Central memory CD4-positive, alpha-beta T cell (primary cell): ENCODE measurements at regions not wholly inside any gene's neighbourhood (a gene's known extent, or its start where the extent isn't known, plus 50 kb on each side); places are given as distances from the start of the nearest gene placed in this dataset.
"Not testable (repeated sequence)": the region's sequence is repeated elsewhere in the genome, so short reads cannot be mapped to it uniquely, and the experiment has no call there.

Source experiments
- DNase-seq: peaks from one replicate; pipeline ENCODE4 v3.0.0; 2022

DNA sequence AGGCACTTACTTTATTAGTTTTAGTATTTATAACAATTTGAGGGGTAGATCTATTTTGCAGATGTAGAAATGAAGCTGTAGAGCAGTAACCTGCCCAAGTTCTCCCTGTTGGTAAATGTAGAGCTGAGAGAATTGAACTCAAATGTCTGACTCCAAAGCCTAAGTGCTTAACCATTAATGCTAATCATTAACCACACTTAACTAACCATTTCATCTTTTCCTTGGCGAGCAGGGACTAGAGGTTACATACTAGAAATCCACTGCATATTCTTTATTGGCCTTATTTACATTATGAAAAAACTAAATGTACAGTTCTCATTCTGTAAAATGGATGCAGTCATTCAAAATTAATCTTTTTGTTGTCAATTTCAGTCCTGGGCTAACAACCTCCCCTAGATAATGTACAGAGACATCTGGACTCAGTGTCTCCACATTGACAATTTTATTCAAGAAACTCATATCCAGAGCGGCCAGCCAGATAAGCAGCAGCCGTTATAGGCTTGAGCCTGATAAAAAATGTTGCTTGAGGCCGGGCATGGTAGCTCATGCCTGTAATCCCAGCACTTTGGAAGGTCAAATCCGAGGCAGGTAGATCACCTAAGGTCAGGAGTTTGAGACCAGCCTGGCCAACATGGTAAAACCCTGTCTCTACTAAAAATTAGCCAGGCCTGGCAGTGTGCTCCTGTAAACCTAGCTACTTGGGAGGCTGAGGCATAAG is 76.7 kb upstream of the PICALM start:
- no peak for DNase-seq

DNA sequence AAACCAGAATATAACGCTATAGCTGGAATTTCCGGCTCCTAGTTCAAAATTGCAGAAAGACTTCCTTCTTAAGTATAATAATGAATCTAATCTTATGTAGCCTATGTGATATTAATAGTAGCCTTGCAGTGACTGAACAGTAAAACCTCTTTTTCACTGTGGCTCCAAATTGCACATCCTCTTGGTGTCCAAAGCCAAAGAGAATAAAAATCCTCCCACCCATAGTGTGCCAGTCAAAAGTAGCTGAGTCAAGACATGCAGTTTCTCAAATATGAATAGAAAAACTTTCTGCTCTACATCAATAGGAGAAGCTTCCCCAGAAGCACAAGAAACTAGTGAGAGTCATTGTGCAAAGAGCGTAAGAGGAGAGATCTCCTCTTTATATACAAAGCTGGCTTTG is 76.0 kb upstream of the PICALM start:
- no peak for DNase-seq

DNA sequence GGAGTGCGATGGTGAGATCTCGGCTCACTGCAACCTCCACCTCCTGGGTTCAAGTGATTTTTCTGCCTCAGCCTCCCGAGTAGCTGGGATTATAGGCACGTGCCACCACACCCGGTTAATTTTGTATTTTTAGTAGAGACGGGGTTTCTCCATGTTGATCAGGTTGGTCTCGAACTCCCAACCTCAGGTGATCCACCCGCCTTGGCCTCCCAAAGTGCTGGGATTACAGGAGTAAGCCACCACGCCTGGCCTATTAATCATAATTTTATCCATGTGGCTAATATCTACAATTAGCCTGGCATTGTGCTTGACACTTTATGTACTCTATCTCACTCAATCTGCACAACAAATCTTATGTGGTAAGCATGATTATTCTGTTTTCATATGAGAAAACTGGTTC is 75.2 kb upstream of the PICALM start:
- not testable (repeated sequence) for DNase-seq

DNA sequence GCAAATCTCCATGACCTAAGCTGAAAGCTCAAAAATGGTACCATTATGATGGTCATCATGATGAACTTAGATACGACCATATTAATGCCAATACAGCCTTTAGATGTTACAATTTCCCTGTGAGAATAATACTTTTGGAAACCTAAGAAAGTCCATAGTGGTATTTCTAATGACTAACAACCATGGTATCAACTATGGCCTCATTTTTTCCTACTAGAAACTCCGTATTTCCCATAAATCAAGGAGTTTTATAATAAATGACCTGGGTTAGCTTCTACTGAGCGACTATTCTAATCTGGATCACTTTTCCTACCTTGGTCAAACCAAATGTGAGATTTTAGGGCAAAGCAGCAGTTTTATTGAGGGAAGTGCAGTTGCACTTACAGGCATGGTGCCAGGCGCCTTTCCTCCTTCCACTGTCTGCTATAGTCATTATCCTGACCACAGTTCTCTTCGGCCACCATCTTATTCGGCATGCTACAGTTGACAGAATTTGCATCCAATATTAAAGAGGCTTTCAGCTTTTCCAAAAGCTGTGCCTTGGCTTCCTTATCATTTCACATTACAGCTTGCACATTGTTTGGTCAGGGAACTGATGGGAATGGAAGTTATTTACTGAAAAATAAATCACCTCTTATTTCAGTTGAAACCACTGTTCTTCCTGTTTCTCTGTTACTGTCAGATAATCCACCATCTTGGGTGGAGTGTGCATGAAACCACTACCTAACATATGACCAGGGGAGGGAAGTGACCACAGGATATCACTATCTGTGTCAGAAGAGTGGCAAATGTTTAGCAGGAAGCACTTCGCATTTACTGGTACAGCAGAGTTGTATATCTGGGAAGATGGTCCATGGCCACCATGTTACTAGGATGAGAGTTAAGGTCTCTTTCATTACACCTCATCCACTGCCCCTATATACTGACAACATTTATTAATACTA is 74.5 kb upstream of the PICALM start:
- DNase-seq: no peak

DNA sequence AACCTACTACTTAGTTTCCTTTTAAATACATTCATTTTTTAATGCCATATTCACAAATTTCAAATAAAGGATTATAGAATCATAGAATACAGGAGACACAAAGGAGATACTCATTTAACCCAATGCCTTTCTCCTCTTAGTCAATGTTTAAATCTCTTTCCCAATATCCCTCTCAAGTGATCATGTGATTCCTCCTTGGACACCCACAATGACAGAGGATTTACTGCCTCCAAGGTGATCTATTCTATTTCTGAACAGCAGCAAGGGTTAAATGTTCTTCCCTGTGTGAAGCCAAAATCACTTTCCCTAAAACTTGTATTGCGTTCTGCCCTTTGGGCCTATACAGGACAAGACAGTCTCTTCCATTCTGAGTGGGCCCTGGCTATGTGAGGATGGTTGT is 73.3 kb upstream of the PICALM start:
- no peak for DNase-seq

DNA sequence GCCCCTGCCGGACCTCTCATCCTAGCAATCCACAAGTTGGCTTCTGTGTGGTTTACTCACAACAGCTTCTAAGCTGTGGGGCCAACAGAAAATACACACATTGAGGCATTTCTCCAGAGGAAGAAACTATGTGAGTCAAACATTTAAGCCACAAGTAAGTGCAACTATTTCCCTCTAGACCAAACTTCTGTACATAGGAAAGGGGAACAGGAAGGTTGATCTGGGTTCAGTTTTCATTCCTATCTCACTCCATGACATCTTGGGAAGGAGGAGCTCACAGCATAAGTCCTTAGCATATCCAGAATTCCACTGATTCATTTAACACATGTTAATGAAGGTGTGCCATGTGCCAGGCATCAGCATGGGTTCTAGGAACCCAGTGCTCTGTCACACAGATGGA is 72.8 kb upstream of the PICALM start:
- DNase-seq: no peak

DNA sequence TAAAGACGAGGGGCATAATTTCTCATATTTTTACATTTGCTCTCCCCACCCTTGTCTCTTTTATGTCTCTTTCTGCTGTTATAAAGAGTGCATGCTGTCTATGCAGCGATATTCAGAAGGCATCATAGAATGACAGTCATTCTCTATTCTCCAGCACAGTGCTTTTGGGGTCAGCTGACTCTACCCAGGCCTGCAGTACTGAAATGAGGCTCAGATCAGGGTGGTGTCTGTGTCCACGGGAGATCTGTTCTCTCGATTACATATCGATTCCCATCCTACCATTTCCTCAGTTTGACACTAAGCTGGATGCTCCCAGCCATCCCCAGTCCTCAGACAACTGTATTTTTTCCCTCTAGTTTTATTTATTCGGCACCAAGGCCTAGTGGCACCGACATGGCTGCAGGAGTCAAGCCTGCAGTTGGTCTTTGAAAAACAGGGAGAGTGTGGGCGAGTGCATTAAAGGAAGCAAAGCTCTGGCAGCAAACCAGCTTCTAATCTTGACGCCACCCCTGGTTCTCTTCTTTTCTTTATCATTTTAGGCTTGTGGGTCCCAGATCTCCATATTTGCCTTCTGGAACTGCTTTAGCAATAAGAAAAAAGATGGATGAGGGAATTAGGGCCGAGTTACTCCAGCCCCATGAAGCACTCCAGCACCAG is 71.6 kb upstream of the PICALM start:
- DNase-seq: no peak

DNA sequence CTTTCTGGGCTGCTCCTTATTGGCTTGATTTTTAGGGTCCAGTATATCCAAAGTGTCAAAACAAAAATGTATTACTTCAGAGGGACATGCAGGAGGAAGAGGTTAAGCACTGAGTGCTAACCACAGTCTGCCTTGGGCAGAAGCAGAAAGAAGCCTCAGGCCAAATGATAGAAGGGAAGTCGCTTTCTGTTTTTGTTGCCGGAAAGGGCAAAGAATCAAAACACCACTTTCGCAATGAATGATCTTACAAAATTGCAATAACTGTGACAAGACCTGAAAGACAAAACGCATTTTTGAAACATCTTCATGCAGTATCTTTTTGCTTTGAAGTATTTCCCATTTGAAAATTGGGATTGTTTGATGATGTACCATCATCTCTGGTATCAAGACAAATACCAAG is 70.1 kb upstream of the PICALM start:
- DNase-seq: peak; percentile 9

DNA sequence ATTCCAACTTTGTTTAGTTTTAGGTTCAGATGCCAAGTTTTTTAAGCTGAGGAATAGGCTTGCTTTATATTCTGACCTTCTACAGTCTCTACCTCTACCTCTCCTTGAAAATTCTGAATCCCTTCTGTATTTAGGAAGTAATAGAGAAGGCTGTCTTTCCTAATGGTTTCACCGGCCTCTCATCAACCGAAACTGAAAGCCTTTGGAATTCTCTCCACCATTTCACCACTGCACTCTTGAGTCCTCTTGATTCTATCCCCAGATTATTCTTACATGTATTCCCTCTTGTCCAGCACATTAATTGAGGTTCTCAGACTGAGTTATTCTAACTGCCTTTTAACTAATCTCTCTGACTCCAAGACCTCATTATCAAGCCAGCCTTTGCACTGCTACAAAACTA is 67.7 kb upstream of the PICALM start:
- DNase-seq: no peak

DNA sequence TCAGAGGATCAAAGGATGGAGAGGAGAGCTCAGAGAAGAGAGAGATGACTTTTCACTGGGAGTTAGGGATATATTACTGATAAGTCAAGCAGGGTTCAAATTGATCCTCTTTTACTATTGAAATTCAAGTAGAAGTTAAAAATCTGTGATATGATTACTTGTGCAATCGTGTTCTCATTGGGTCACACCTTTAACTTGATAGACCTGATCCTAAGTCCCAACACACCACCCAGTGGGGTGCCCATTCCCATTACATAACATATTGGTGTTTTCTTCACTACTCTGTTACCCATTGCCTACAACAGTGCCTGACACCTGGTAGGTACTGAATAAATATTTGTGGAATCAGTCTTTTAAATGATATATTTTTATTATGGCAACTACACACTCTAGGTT is 66.4 kb upstream of the PICALM start:
- DNase-seq: no peak

DNA sequence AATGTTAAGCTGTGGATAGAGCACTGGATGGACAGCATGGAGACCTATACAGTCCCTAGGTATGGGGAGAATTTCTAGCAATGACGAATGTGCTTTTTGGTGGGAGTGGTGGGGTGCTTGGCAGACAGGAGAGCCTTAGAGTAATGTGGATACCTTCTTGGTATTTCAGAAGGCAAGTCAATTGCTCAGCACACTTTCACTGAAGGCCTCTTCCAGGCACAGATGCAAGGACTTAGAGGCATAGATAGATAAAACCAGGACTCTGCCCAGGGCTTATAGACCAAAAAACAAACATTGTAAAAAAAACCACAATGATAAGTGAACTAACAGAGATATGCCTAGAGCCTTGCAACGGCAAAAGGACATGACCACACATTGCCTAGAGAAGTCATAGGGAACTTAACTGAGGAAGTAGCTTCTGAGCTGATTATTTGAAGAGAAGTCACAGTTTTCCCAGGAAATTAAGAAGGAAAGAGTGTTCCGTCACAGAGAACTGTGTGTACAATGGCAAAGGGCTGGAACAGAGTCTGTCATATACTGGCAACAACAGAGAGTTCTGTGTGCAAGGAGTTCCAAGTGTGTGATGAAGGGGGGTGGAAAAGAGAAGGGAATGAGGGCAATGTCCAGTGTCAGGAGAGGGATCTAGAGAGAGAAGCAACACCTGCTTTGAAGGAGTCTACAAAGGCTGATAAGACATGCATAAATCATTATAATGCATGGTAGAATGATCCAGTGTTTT is 65.9 kb upstream of the PICALM start:
- DNase-seq: no peak

DNA sequence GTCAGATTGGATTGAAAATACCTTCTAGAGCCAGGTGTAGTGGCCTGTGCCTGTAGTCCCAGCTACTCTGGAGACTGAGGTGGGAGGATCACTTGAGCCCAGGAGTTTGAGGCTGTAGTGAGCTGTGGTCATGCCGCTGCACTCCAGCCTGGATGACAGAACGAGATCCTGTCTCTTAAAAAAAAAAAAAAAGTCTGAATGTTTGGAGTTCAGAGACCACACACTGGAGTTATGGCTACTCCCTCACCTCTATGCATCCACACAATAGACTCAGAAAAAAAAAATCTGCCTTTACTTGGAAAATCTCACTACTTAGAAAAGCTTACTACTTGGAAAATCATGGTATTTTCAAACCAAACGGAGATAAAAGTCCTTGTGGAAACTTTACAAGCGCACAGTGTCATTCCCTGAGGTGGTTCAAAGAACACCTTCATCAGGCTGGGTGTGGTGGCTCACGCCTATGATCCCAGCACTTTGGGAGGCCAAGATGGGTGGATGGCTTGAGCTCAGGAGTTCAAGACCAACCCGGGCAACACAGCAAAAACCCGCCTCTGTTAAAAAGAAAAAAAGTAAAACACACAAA is 63.9 kb upstream of the PICALM start:
- no peak for DNase-seq

DNA sequence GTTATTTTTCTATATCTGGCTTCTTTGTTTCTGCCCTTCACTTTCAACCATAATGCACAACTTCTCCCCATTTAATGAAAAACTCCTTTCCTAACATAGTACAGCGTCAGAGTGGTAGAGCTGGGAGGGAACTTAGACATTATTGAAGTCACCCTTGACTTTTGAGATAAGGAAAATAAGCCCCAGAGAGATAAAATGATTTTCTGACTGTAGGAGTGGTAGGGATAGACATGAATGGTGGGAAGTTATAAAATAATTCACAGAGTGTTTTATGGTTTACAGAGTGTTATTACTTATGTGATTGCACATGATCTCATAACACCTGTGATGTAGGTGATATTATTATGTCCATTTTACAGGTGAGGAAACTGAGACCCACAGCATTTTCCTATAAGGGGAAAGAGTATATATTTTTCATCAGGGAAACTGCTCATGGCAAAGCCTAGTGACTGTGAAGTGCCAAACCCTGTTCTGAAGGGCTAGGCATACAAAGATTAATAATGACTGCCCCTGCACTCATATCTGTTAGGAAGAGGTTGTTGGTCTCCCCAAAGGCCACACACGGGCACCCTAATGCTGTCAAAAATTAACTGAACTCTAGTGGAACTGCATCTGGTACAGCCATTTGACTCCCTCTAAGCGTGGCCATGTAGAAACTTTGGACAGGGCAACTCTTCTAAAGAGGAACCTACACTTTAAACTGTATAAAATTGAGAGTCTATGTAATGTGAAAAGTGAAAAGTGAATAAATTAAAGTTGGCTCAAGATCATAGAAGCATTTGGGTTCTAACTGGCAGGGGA is 61.1 kb upstream of the PICALM start:
- no peak for DNase-seq

DNA sequence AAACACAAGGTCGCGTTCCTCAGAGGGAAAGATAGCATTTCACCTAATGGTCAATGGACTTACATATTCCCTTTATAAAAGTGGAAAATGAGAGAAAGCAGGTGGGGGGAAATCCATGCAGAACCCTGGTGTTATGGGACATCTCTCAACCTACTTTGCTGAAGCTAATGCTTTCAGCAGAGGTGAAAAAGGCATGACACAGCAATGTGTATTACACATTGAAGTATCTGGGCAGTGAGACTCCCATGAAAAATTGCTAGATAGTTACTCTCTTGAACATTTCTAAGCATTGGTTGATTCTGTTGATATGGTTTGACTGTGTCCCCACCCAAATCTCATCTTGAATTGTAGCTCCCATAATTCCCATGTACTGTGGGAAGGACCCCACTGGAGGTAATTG is 60.0 kb upstream of the PICALM start:
- DNase-seq: no peak

DNA sequence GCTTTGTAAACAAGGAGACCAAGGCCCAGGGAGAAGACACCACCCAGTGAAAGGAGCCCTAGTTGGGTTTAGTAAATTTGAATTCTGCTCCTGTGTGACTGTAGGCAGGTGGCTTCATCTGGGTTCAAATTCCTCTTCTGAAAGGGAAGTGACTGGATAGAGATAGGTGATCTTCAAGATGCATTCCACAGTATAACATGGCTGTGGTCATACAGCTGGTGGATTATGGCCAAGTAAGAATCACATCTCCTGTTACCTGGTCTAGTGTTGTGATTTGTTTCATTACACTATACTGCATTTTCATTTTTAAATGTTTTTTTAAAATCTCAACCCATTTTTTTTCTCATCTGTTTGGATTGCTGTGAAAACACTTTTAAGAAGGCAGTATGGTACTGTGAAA is 58.0 kb upstream of the PICALM start:
- no peak for DNase-seq

DNA sequence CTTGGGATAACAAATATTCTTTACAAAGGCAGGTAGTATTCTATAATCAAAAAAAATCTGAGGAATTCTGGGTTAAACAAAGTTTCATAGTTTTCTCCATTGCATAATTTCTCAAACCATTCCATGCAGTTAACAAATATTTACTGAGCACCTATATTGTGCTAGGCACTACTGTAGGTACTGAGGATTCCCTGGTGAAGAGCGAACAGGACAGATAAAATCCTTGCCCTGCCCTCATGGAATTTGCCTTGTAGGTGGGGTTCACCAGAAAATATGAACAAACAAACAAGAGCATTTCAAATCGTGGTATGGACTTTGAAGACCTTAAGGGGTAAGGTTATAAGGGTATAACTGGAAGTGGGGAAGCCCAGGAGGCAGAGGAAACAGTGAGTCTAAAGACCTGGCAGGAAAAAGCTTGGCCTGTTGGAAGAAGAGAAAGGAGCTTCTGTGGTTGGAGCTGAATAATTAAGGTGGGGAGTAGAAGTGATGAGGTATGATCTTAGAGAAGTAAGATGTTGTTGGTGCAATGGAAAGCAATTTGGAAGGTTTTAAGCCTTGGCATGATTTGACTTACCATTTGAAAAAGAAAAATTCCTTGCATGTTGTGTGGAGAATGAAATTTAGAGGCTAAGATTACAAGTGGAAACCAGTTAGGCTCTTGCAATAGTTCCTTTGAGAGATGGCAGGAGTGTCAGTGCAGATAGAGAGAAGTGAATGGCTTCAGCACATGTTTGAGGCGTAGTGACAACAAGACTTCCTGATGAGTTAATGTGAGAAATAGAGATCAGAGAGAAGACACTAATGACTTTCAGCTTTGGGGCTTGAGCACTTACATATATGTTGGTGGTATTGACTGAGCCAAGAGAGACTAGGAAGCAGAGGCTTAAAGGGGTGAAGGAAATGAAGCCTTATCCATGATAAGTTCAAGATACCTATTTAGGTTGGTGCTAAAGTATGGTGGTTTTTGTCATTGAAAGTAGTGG is 55.7 kb upstream of the PICALM start:
- DNase-seq: no peak

DNA sequence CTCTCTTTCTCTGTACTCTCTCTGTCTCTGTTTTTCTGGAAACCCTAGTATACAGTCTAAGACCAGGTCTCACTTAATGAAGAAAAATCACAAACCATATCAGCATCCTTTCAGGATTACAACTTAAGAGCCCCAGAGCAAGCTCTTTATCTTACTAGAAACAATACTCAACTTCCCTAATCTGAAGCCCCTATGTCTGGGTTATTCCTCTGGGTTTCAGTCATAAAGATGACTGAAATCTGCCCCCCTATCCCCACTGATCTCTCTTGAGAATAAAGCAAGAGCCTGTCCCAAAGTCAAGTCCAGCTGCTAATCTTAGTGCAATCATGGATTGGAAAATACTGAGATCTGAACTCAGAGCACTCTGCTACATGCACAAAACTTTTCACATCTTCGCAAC is 53.9 kb upstream of the PICALM start:
- DNase-seq: no peak

DNA sequence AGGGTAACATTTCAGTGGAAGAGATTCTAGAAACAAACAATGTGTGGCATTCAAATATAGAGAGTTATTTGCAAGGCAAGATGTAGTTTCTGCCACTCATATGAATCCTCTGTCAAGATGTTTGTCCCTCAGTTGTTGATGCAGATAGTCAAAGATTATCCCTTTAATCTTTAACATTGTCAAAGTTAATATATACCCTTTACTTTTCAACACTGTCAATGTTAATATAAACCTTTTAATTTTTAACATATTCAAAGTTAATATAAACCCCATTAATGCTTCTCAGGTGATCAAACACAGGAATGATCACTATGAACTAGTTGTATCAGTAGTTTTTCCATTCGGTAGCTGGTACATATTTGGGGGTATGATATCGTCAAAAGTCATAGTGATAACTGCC is 51.9 kb upstream of the PICALM start:
- DNase-seq: no peak

DNA sequence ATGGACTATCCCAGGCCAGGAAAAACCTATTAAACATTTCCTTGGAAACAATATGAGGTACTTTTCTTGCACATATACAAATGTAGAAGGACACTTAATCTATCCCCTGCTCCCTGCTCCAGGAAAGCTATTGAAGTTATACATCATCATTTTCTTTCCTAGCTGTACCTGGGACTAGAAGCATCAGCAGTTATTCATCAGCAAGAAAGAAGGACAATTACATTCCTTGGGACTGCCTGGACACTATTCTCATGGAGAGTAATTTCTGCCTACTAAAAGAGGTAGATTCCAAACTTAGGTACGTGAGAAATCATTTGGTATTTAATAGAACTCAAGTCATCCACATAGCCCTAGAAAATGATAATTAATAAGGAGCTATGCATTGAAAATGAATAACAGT is 51.0 kb upstream of the PICALM start:
- DNase-seq: no peak

DNA sequence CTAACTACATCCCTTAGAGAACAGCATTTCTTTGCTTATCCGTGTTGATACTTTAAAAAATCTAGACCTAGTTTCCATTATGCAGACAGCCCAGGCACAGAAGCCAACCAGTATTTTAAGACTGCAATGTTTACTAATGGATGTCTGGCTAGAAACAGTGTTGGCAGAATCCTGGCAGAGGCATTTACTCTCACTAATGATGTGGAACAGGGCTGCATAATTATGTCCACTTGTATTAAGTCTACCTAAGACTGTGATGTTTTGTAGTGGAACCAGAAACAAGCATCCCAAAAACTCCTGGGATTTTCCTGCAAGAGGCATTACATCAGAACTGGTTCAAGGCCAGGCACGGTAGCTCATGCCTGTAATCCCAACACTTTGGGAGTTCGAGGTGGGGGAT is 50.2 kb upstream of the PICALM start:
- no peak for DNase-seq
